ENCODE measurements at regions not wholly inside any gene's neighbourhood (a gene's known extent, or its start where the extent isn't known, plus 50 kb on each side); places are given as distances from the start of the nearest gene placed in this dataset.

GRCh38 chr1:182196897-182197870 lies 135.7 kb upstream of the ZNF648 start:
- H4K91ac ChIP-seq (ENCODE audit: insufficient read length, low read depth, low read length), result no peak overlapping the region
- H3K56ac ChIP-seq (ENCODE audit: insufficient read length, low read depth, low read length), result no peak overlapping the region
- no peak overlapping the region for H2BK15ac ChIP-seq (ENCODE audit: low read depth, low read length)
- no peak overlapping the region for H3K27ac Mint-ChIP-seq
- no peak overlapping the region for H3T11ph ChIP-seq (ENCODE audit: low read length)
- no CpG with 5 or more reads among the region's 7 CpGs for WGBS (ENCODE audit: extremely low coverage, insufficient read length, low lambda C conversion rate)
- no peak overlapping the region for H2AK5ac ChIP-seq (ENCODE audit: insufficient read length, low read length)
- H3K23ac ChIP-seq (ENCODE audit: insufficient read length, low read depth, low read length), result no peak overlapping the region
- H3K27ac ChIP-seq (ENCODE audit: insufficient read length, low read depth, low read length), result no peak overlapping the region
- H2BK20ac ChIP-seq (ENCODE audit: low read depth, low read length, poor library complexity, severe bottlenecking), result no peak overlapping the region
- H3K9ac ChIP-seq (ENCODE audit: extremely low read depth, insufficient read length, low read length), result no peak overlapping the region
- no peaks in the 10 kb centered on the region for H3K79me1 ChIP-seq (ENCODE audit: insufficient read depth, low read depth, low read length, poor library complexity, severe bottlenecking)
- H3K4me3 Mint-ChIP-seq, result no peak overlapping the region
- H3K79me2 ChIP-seq (ENCODE audit: insufficient read depth, low read length), result no peaks in the 10 kb centered on the region
- H3K36me3 Mint-ChIP-seq (ENCODE audit: insufficient read depth in 1 of 3, low read depth in 3 of 3), result no peaks in the 10 kb centered on the region
- no peak overlapping the region for H2BK12ac ChIP-seq (ENCODE audit: insufficient read length, low read depth, low read length)
- H4K8ac ChIP-seq (replicated peaks; ENCODE audit: insufficient read length, low read depth, low read length), result no peak overlapping the region
- H4K20me1 ChIP-seq (ENCODE audit: control insufficient read depth, insufficient read depth, insufficient read length), result no peaks in the 10 kb centered on the region
- H3K4me2 ChIP-seq (ENCODE audit: insufficient read depth, insufficient read length, low read length), result no peak overlapping the region
- no peaks in the 10 kb centered on the region for H3K23me2 ChIP-seq (ENCODE audit: insufficient read length, low read depth, low read length, poor library complexity, severe bottlenecking)
- no peak overlapping the region for H2BK5ac ChIP-seq (ENCODE audit: insufficient read length, low read length)
- H3K9me3 ChIP-seq (ENCODE audit: control insufficient read depth, low read depth, low read length), result no peaks in the 10 kb centered on the region
- H3K18ac ChIP-seq (ENCODE audit: insufficient read length, low read depth, low read length), result no peak overlapping the region
- H3K4me1 ChIP-seq (ENCODE audit: insufficient read depth, low read length), result no peaks in the 10 kb centered on the region
- no peaks in the 10 kb centered on the region for H3K27me3 ChIP-seq (ENCODE audit: insufficient read depth, low read length)
- H3K14ac ChIP-seq (ENCODE audit: insufficient read depth, low read length), result no peak overlapping the region
- no peak overlapping the region for H3K4ac ChIP-seq (ENCODE audit: low read depth, low read length)
- H2BK120ac ChIP-seq (ENCODE audit: low read depth, low read length, poor library complexity, severe bottlenecking), result no peak overlapping the region
- H3K9me3 Mint-ChIP-seq, result no peaks in the 10 kb centered on the region
- TF ChIP-seq CTCF (conservative IDR thresholded peaks at IDR 0.05), result no peak
- H4K5ac ChIP-seq (ENCODE audit: insufficient read length, low read depth, low read length), result no peak overlapping the region
- no peak for DNase-seq
- H3K27me3 Mint-ChIP-seq (ENCODE audit: low read depth), result no peaks in the 10 kb centered on the region; the same call in 1 of the 2 replicates
- H2AFZ ChIP-seq (ENCODE audit: low read length), result no peak overlapping the region
- peaks cover 0 to 2% of the 10 kb centered on the region in 2 experiments; a peak in 1 of 4 replicates for H3K4me1 Mint-ChIP-seq

Measured in H9 (cell line).